GM10266 (cell line): ENCODE measurements at regions not wholly inside any gene's neighbourhood (a gene's known extent, or its start where the extent isn't known, plus 50 kb on each side); places are given as distances from the start of the nearest gene placed in this dataset.

Experiments used
- DNase-seq: peaks from one replicate; pipeline ENCODE4 v3.0.0; 2012; ENCODE audit errors: extremely low spot score
- CTCF ChIP-seq: IDR thresholded peaks from 2 replicates; pipeline ENCODE4 v1.5.1; 2012; ENCODE audit warnings: mild to moderate bottlenecking, low read depth; ENCODE audit not compliant: control insufficient read depth, insufficient read depth; ENCODE audit errors: missing control alignments

- no peak for TF ChIP-seq CTCF
- no peak for DNase-seq
Measured at GRCh38 chr1:114235281-114235680, 81.6 kb upstream of the SYT6 start.

- TF ChIP-seq CTCF: no peak
- peak; percentile 41 for DNase-seq
Measured at GRCh38 chr1:114234408-114235124, 80.9 kb upstream of the SYT6 start.

- TF ChIP-seq CTCF: no peak
- DNase-seq: no peak
Measured at GRCh38 chr1:114232691-114233090, 79.0 kb upstream of the SYT6 start.

GRCh38 chr1:114231301-114231700 lies 77.6 kb upstream of the SYT6 start:
- no peak for TF ChIP-seq CTCF
- DNase-seq: no peak

- TF ChIP-seq CTCF: no peak
- no peak for DNase-seq
Measured at GRCh38 chr1:114229368-114229767, 75.7 kb upstream of the SYT6 start.

- TF ChIP-seq CTCF: no peak
- DNase-seq: no peak
Measured at GRCh38 chr1:114227059-114227458, 73.4 kb upstream of the SYT6 start.

- DNase-seq: no peak
- TF ChIP-seq CTCF: no peak
Measured at GRCh38 chr1:114224196-114224907, 70.7 kb upstream of the SYT6 start.
